ENCODE measurements at regions not wholly inside any gene's neighbourhood (a gene's known extent, or its start where the extent isn't known, plus 50 kb on each side); places are given as distances from the start of the nearest gene placed in this dataset.
A peak's percentile ranks its signal among the peaks of the same experiment; 100 is the strongest.
"Not testable (repeated sequence)": the region's sequence is repeated elsewhere in the genome, so short reads cannot be mapped to it uniquely, and the experiment has no call there.

DNA sequence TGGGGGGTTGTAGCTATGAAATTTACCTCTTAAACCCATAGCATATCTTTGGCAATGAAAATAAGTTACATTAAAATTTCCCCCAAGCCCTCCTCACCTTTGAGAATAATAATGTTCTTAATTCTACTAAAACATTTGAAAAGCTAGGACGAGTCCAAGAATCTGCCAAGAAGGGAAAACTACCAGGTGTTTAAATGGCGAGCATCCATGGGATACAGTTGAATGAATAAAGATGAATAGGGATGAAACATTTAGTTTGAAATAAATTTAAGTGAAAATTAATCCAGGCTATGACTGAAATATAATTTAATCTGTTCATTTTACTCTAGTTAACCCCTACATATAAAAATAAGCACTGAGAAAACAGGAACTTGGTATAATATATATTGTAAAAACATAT lies 536.7 kb downstream of the FLRT2 start:
- ATAC-seq (ENCODE audit: insufficient read depth, low read depth) (no peak), DNase-seq (no peak)
- H3K9ac ChIP-seq (ENCODE audit: low read depth, low read length) = no peak overlapping the region
- H3K9me3 ChIP-seq (ENCODE audit: insufficient read depth, low read length, severe bottlenecking) = no peaks in the 10 kb centered on the region
- H3K79me2 ChIP-seq (ENCODE audit: insufficient read depth, low read length) = no peaks in the 10 kb centered on the region
- H3K27ac ChIP-seq (ENCODE audit: low read length) = no peak overlapping the region
- TF ChIP-seq, protein P1, sequence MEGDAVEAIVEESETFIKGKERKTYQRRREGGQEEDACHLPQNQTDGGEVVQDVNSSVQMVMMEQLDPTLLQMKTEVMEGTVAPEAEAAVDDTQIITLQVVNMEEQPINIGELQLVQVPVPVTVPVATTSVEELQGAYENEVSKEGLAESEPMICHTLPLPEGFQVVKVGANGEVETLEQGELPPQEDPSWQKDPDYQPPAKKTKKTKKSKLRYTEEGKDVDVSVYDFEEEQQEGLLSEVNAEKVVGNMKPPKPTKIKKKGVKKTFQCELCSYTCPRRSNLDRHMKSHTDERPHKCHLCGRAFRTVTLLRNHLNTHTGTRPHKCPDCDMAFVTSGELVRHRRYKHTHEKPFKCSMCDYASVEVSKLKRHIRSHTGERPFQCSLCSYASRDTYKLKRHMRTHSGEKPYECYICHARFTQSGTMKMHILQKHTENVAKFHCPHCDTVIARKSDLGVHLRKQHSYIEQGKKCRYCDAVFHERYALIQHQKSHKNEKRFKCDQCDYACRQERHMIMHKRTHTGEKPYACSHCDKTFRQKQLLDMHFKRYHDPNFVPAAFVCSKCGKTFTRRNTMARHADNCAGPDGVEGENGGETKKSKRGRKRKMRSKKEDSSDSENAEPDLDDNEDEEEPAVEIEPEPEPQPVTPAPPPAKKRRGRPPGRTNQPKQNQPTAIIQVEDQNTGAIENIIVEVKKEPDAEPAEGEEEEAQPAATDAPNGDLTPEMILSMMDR (IDR thresholded peaks at IDR 0.05; ENCODE audit: borderline replicate concordance, extremely low read depth, low read length, poor library complexity, severe bottlenecking) = no peak
- TF ChIP-seq EZH2 (IDR thresholded peaks at IDR 0.05; ENCODE audit: borderline replicate concordance, low read depth, low read length, severe bottlenecking) = no peak
- no peak overlapping the region for H2AFZ ChIP-seq (ENCODE audit: low read depth, low read length)
- H3K27me3 ChIP-seq (ENCODE audit: insufficient read depth, low read length, poor library complexity) = no peaks in the 10 kb centered on the region
- H4K20me1 ChIP-seq (ENCODE audit: insufficient read depth, low read length) = no peaks in the 10 kb centered on the region
- no peaks in the 10 kb centered on the region for H3K36me3 ChIP-seq (ENCODE audit: insufficient read depth, low read length)
- H3K4me1 ChIP-seq (ENCODE audit: insufficient read depth, low read length) = peaks cover 14% of the 10 kb centered on the region
- no peak overlapping the region for H3K4me3 ChIP-seq (ENCODE audit: low read depth in 1 of 2, low read length in 2 of 2)
- H3K4me2 ChIP-seq (ENCODE audit: insufficient read depth, low read length) = no peak overlapping the region

DNA sequence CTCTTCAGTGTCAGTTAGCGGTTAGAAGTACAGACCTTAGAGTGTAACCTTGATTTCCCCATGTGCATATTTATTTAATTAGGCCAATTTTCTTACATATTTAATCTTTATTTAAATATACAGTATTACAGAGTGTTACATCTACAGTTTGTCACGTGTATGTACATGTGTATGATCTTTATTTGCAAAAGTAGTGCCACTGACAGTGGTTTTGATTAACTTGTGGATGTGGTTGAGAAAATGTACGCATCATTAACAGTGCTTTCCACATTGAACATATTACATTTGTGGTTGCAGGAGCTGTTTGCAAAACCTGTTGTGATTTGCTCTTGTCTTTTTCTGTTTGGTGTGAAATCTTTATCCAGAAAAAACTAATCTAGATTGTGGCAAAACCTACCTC lies 535.5 kb downstream of the FLRT2 start:
- Histone ChIP-seq H3K4me3 (ENCODE audit: low read depth in 1 of 2, low read length in 2 of 2) (no peak overlapping the region), H3K27me3 (ENCODE audit: insufficient read depth, low read length, poor library complexity) (no peaks in the 10 kb centered on the region), H4K20me1 (ENCODE audit: insufficient read depth, low read length) (no peaks in the 10 kb centered on the region), H3K4me2 (ENCODE audit: insufficient read depth, low read length) (no peak overlapping the region), H3K27ac (ENCODE audit: low read length) (no peak overlapping the region), H3K4me1 (ENCODE audit: insufficient read depth, low read length) (peaks cover 10% of the 10 kb centered on the region; the same call in 1 of the 2 replicates), H3K9ac (ENCODE audit: low read depth, low read length) (no peak overlapping the region), H2AFZ (ENCODE audit: low read depth, low read length) (no peak overlapping the region), H3K36me3 (ENCODE audit: insufficient read depth, low read length) (no peaks in the 10 kb centered on the region), H3K79me2 (ENCODE audit: insufficient read depth, low read length) (no peaks in the 10 kb centered on the region), H3K9me3 (ENCODE audit: insufficient read depth, low read length, severe bottlenecking) (no peaks in the 10 kb centered on the region)
- TF ChIP-seq, protein P1 (IDR thresholded peaks at IDR 0.05; ENCODE audit: borderline replicate concordance, extremely low read depth, low read length, poor library complexity, severe bottlenecking) = no peak
- TF ChIP-seq EZH2 (IDR thresholded peaks at IDR 0.05; ENCODE audit: borderline replicate concordance, low read depth, low read length, severe bottlenecking) = no peak
- DNase-seq (no peak), ATAC-seq (ENCODE audit: insufficient read depth, low read depth) (peak; percentile 71; the same call in 2 of the 3 replicates)

GRCh38 chr14:86064595-86064994 lies 534.7 kb downstream of the FLRT2 start:
- not testable (repeated sequence) for H3K4me1 ChIP-seq (ENCODE audit: insufficient read depth, low read length); ATAC-seq (ENCODE audit: insufficient read depth, low read depth); H3K27ac ChIP-seq (ENCODE audit: low read length); H3K4me2 ChIP-seq (ENCODE audit: insufficient read depth, low read length); H3K36me3 ChIP-seq (ENCODE audit: insufficient read depth, low read length); H3K9me3 ChIP-seq (ENCODE audit: insufficient read depth, low read length, severe bottlenecking); H2AFZ ChIP-seq (ENCODE audit: low read depth, low read length); H3K9ac ChIP-seq (ENCODE audit: low read depth, low read length); H3K79me2 ChIP-seq (ENCODE audit: insufficient read depth, low read length); H3K4me3 ChIP-seq (ENCODE audit: low read depth in 1 of 2, low read length in 2 of 2); H4K20me1 ChIP-seq (ENCODE audit: insufficient read depth, low read length); H3K27me3 ChIP-seq (ENCODE audit: insufficient read depth, low read length, poor library complexity); DNase-seq

GRCh38 chr14:86057018-86057667 lies 527.2 kb downstream of the FLRT2 start:
- Histone ChIP-seq H3K36me3 (ENCODE audit: insufficient read depth, low read length) (no peaks in the 10 kb centered on the region), H3K4me3 (ENCODE audit: low read depth in 1 of 2, low read length in 2 of 2) (no peak overlapping the region), H3K4me2 (ENCODE audit: insufficient read depth, low read length) (no peak overlapping the region), H4K20me1 (ENCODE audit: insufficient read depth, low read length) (no peaks in the 10 kb centered on the region), H2AFZ (ENCODE audit: low read depth, low read length) (no peak overlapping the region), H3K27me3 (ENCODE audit: insufficient read depth, low read length, poor library complexity) (no peaks in the 10 kb centered on the region), H3K79me2 (ENCODE audit: insufficient read depth, low read length) (no peaks in the 10 kb centered on the region), H3K27ac (ENCODE audit: low read length) (no peak overlapping the region), H3K4me1 (ENCODE audit: insufficient read depth, low read length) (no peaks in the 10 kb centered on the region), H3K9me3 (ENCODE audit: insufficient read depth, low read length, severe bottlenecking) (no peaks in the 10 kb centered on the region), H3K9ac (ENCODE audit: low read depth, low read length) (no peak overlapping the region)
- TF ChIP-seq EZH2 (IDR thresholded peaks at IDR 0.05; ENCODE audit: borderline replicate concordance, low read depth, low read length, severe bottlenecking) = no peak
- TF ChIP-seq, protein P1 (IDR thresholded peaks at IDR 0.05; ENCODE audit: borderline replicate concordance, extremely low read depth, low read length, poor library complexity, severe bottlenecking) = peak; percentile 72
- DNase-seq = peak; percentile 49
- ATAC-seq (ENCODE audit: insufficient read depth, low read depth) = peak; percentile 50; the same call in 1 of the 3 replicates
